Fibroblast of lung (primary cell): ENCODE measurements at regions not wholly inside any gene's neighbourhood (a gene's known extent, or its start where the extent isn't known, plus 50 kb on each side); places are given as distances from the start of the nearest gene placed in this dataset.

Experiments used
- DNase-seq, 2 donors: peaks; one replicate each; pipeline versions ENCODE4 v3.0.0 to v3.0.0-alpha.2; 2010; ENCODE audit warnings: low read depth in 2 of 2
- H2AFZ ChIP-seq: 2 replicates; pipeline ENCODE4 v1.5.1; 2012; ENCODE audit warnings: low read length, control low read depth, inconsistent platforms
- H3K27ac ChIP-seq: 2 replicates; pipeline ENCODE4 v1.5.1; 2011; ENCODE audit warnings: low read length, control low read depth; ENCODE audit not compliant: insufficient read depth
- H3K27me3 ChIP-seq: 2 replicates; pipeline ENCODE4 v1.5.1; 2011; ENCODE audit warnings: mild to moderate bottlenecking, low read length; ENCODE audit not compliant: control insufficient read depth, insufficient read depth
- H3K36me3 ChIP-seq: 2 replicates; pipeline ENCODE4 v1.5.1; 2011; ENCODE audit warnings: low read length; ENCODE audit not compliant: control insufficient read depth, insufficient read depth
- H3K4me1 ChIP-seq: 2 replicates; pipeline ENCODE4 v1.5.1; 2011; ENCODE audit warnings: low read length; ENCODE audit not compliant: control insufficient read depth, insufficient read depth; ENCODE audit errors: extremely low read depth
- H3K4me2 ChIP-seq: 2 replicates; pipeline ENCODE4 v1.5.1; 2011; ENCODE audit warnings: low read length, control low read depth; ENCODE audit not compliant: insufficient read depth; ENCODE audit errors: extremely low read depth
- H3K4me3 ChIP-seq, 4 experiments: fragments of 200-600 bp in 1 of 4; sonication (generic) in 1 of 4; replicated peaks in 1 of 4; 2 replicates each; pipeline ENCODE4 v1.5.1; 2011 to 2016; ENCODE audit warnings: low read length in 4 of 4, low read depth in 3 of 4, mild to moderate bottlenecking in 3 of 4, control low read depth in 2 of 4, inconsistent platforms in 1 of 4, mixed read lengths in 1 of 4; ENCODE audit not compliant: insufficient read depth in 1 of 4; ENCODE audit errors: control extremely low read depth in 1 of 4
- H3K79me2 ChIP-seq: 2 replicates; pipeline ENCODE4 v1.5.1; 2012; ENCODE audit warnings: mild to moderate bottlenecking, low read length, inconsistent platforms; ENCODE audit not compliant: control insufficient read depth, insufficient read depth
- H3K9ac ChIP-seq: 2 replicates; pipeline ENCODE4 v1.5.1; 2011; ENCODE audit warnings: mild to moderate bottlenecking, low read length, control low read depth; ENCODE audit not compliant: insufficient read depth
- H3K9me3 ChIP-seq: 2 replicates; pipeline ENCODE4 v1.5.1; 2012; ENCODE audit warnings: low read depth, low read length; ENCODE audit not compliant: control insufficient read depth, insufficient read depth
- H4K20me1 ChIP-seq: 2 replicates; pipeline ENCODE4 v1.5.1; 2011; ENCODE audit warnings: low read length; ENCODE audit not compliant: control insufficient read depth, insufficient read depth; ENCODE audit errors: extremely low read depth
- EZH2 ChIP-seq: IDR thresholded peaks from 2 replicates; pipeline ENCODE4 v1.5.1; 2012; ENCODE audit warnings: low read length, control low read depth, mild to moderate bottlenecking; ENCODE audit errors: missing control alignments
- TF ChIP-seq, protein P1 (sequence below), 2 donors: IDR thresholded peaks in 1 of 2; conservative IDR thresholded peaks in 1 of 2; 1 replicate in 1 of 2; 2 replicates in 1 of 2; pipeline ENCODE4 v1.5.1; 2011 to 2012; ENCODE audit warnings: low read length in 2 of 2, control low read depth in 1 of 2, inconsistent platforms in 1 of 2, low read depth in 1 of 2, mild to moderate bottlenecking in 1 of 2

GRCh38 chr1:192869308-192869940 is 60.6 kb downstream of the RGS2 start:
- no peak for DNase-seq
- Histone ChIP-seq H3K36me3 (no peaks in the 10 kb centered on the region), H2AFZ (no peak overlapping the region), H3K9ac (no peak overlapping the region), H3K4me1 (no peaks in the 10 kb centered on the region), H3K27me3 (no peaks in the 10 kb centered on the region), H3K9me3 (no peaks in the 10 kb centered on the region), H3K27ac (no peak overlapping the region), H3K4me2 (no peak overlapping the region), H3K4me3 (no peak overlapping the region), H4K20me1 (no peaks in the 10 kb centered on the region), H3K79me2 (no peaks in the 10 kb centered on the region)
- TF ChIP-seq, protein P1, sequence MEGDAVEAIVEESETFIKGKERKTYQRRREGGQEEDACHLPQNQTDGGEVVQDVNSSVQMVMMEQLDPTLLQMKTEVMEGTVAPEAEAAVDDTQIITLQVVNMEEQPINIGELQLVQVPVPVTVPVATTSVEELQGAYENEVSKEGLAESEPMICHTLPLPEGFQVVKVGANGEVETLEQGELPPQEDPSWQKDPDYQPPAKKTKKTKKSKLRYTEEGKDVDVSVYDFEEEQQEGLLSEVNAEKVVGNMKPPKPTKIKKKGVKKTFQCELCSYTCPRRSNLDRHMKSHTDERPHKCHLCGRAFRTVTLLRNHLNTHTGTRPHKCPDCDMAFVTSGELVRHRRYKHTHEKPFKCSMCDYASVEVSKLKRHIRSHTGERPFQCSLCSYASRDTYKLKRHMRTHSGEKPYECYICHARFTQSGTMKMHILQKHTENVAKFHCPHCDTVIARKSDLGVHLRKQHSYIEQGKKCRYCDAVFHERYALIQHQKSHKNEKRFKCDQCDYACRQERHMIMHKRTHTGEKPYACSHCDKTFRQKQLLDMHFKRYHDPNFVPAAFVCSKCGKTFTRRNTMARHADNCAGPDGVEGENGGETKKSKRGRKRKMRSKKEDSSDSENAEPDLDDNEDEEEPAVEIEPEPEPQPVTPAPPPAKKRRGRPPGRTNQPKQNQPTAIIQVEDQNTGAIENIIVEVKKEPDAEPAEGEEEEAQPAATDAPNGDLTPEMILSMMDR (conservative IDR thresholded peaks at IDR 0.05 in 1 of 2, IDR thresholded peaks at IDR 0.05 in 1 of 2; ENCODE audit: low read depth in 1 of 2, low read length in 2 of 2): no peak
- TF ChIP-seq EZH2: no peak

DNA sequence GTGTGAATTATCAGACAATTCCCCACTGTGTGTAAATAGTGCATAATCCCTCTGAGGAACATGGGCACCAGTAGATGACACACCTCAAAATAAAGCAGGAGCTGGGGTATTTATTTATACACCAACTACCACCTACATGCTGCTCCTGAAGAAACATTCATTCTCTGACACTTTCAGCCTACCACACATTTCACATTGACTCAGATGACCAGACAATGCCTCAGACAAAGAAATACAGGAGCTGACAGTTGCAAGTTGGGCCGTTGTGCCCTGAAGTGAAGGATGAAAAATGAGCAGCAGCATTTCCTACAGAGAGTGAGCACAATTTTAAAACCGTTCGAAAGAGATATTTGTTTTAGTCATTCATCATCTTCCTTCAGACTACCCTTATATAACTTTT is 63.2 kb downstream of the RGS2 start:
- H3K4me1 ChIP-seq: no peaks in the 10 kb centered on the region
- H2AFZ ChIP-seq: no peak overlapping the region
- H3K4me2 ChIP-seq: no peak overlapping the region
- no peaks in the 10 kb centered on the region for H4K20me1 ChIP-seq
- no peaks in the 10 kb centered on the region for H3K9me3 ChIP-seq
- H3K79me2 ChIP-seq: no peaks in the 10 kb centered on the region
- no peak overlapping the region for H3K9ac ChIP-seq
- H3K4me3 ChIP-seq: no peak overlapping the region
- H3K36me3 ChIP-seq: no peaks in the 10 kb centered on the region
- no peak for TF ChIP-seq EZH2
- TF ChIP-seq, protein P1 (conservative IDR thresholded peaks at IDR 0.05 in 1 of 2, IDR thresholded peaks at IDR 0.05 in 1 of 2; ENCODE audit: low read depth in 1 of 2, low read length in 2 of 2): no peak
- DNase-seq: no peak
- no peaks in the 10 kb centered on the region for H3K27me3 ChIP-seq
- H3K27ac ChIP-seq: no peak overlapping the region

- H3K4me1 ChIP-seq: no peaks in the 10 kb centered on the region
- H3K79me2 ChIP-seq: no peaks in the 10 kb centered on the region
- H3K4me3 ChIP-seq: no peak overlapping the region
- TF ChIP-seq EZH2: no peak
- TF ChIP-seq, protein P1 (conservative IDR thresholded peaks at IDR 0.05 in 1 of 2, IDR thresholded peaks at IDR 0.05 in 1 of 2; ENCODE audit: low read depth in 1 of 2, low read length in 2 of 2): no peak
- no peak overlapping the region for H3K4me2 ChIP-seq
- no peaks in the 10 kb centered on the region for H4K20me1 ChIP-seq
- no peaks in the 10 kb centered on the region for H3K36me3 ChIP-seq
- H3K9ac ChIP-seq: no peak overlapping the region
- no peaks in the 10 kb centered on the region for H3K9me3 ChIP-seq
- no peak overlapping the region for H2AFZ ChIP-seq
- no peak overlapping the region for H3K27ac ChIP-seq
- no peaks in the 10 kb centered on the region for H3K27me3 ChIP-seq
- no peak for DNase-seq
These were observed 65.0 kb downstream of the RGS2 start for GRCh38 chr1:192873836-192874235.
